Sigmoid colon (tissue), 6 donors: ENCODE measurements at regions not wholly inside any gene's neighbourhood (a gene's known extent, or its start where the extent isn't known, plus 50 kb on each side); places are given as distances from the start of the nearest gene placed in this dataset.

Experiments
- DNase-seq: peaks from one replicate; pipeline ENCODE4 v3.0.0-alpha.2; 2019
- H3K27ac ChIP-seq, 4 donors: fragments of 200-600 bp; sonication (generic); one replicate each; pipeline ENCODE4 v1.5.1; 2016 to 2019; ENCODE audit warnings: mild to moderate bottlenecking in 1 of 4
- H3K27me3 ChIP-seq, 3 donors: fragments of 200-600 bp; sonication (generic); one replicate each; pipeline ENCODE4 v1.5.1; 2019; ENCODE audit warnings: mild to moderate bottlenecking in 1 of 3
- H3K36me3 ChIP-seq, 4 donors: fragments of 200-600 bp; sonication (generic); one replicate each; pipeline ENCODE4 v1.5.1; 2016 to 2019
- H3K4me1 ChIP-seq, 4 donors: fragments of 200-600 bp; sonication (generic); one replicate each; pipeline ENCODE4 v1.5.1; 2017 to 2019
- H3K4me3 ChIP-seq, 4 donors: fragments of 200-600 bp; sonication (generic); one replicate each; pipeline ENCODE4 v1.5.1; 2017 to 2019; ENCODE audit warnings: mild to moderate bottlenecking in 2 of 4, moderate library complexity in 1 of 4
- H3K9me3 ChIP-seq, 4 donors: fragments of 200-600 bp in 3 of 4; sonication (generic) in 3 of 4; one replicate each; pipeline versions ENCODE4 v1.5.1 to v1.6.1; 2013 to 2019
- EP300 ChIP-seq, 4 donors: sonication (generic); formaldehyde crosslinking; IDR thresholded peaks; one replicate each; pipeline ENCODE4 v1.6.1; 2017; ENCODE audit warnings: antibody characterized with exemption in 4 of 4
- POLR2A ChIP-seq, 2 donors: fragments of 450-650 bp; IDR thresholded peaks; one replicate each; pipeline ENCODE4 v1.6.1; 2016; ENCODE audit warnings: antibody characterized with exemption in 2 of 2, mild to moderate bottlenecking in 2 of 2, moderate library complexity in 2 of 2
- POLR2AphosphoS5 ChIP-seq, 4 donors: sonication (generic); formaldehyde crosslinking; IDR thresholded peaks; one replicate each; pipeline ENCODE4 v1.6.1; 2017; ENCODE audit warnings: antibody characterized with exemption in 4 of 4
- WGBS, 2 donors: extraction: QIAGEN DNeasy Blood & Tissue Kit; methylation state at CpG; one replicate each; pipeline ENCODE4 v1.1.7; 2013; 5-methylcytosine and 5-hydroxymethylcytosine counted together
- intact Hi-C: fragments of 100-400 bp; cut with DNase I; formaldehyde crosslinking; loops from one replicate; pipeline ENCODE4 v1.15.1; 2023
- TF ChIP-seq, protein P1 (sequence below), 4 experiments: fragments of 450-650 bp in 3 of 4; fragments of 200-600 bp in 1 of 4; IDR thresholded peaks; one replicate each; pipeline ENCODE4 v1.5.1; 2016 to 2019; ENCODE audit warnings: antibody characterized with exemption in 4 of 4, mild to moderate bottlenecking in 3 of 4, moderate library complexity in 2 of 4
- donor health status: healthy with polysubstance abuse.
- donor health status: healthy.

DNA sequence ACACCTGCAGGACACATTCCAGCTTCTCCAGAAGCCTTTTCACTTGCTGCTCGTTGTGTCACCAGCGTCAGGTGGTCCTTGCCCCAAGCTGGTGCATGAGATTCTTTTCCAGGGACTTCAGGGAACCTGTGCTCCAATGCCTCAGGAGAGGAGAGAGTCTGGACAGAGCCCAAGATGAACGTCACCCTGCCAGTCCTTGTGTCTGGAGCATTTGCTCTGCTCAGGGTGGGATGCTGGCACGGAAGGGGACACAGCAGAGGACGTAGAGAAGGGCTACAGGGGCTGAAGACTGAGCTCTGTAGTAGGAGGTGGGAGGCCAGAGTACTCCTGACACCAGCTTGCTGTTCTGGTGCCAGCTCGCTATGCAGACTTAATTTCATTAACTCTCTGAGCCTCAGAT is 262.1 kb downstream of the XXYLT1 start:
- 86 to 89% methylated on average over 6 of the region's 6 CpGs for WGBS, 2 donors
- Histone ChIP-seq H3K9me3 (no peaks in the 10 kb centered on the region), H3K27ac (no peak overlapping the region), H3K36me3 (no peaks in the 10 kb centered on the region), H3K4me3 (no peak overlapping the region), H3K27me3 (peaks cover 0 to 3% (median 0%) of the 10 kb centered on the region in 3 donors), H3K4me1 (no peaks in the 10 kb centered on the region)
- TF ChIP-seq EP300 (IDR thresholded peaks at IDR 0.05) (no peak), POLR2AphosphoS5 (IDR thresholded peaks at IDR 0.05) (no peak), POLR2A (IDR thresholded peaks at IDR 0.05) (no peak)
- TF ChIP-seq, protein P1, sequence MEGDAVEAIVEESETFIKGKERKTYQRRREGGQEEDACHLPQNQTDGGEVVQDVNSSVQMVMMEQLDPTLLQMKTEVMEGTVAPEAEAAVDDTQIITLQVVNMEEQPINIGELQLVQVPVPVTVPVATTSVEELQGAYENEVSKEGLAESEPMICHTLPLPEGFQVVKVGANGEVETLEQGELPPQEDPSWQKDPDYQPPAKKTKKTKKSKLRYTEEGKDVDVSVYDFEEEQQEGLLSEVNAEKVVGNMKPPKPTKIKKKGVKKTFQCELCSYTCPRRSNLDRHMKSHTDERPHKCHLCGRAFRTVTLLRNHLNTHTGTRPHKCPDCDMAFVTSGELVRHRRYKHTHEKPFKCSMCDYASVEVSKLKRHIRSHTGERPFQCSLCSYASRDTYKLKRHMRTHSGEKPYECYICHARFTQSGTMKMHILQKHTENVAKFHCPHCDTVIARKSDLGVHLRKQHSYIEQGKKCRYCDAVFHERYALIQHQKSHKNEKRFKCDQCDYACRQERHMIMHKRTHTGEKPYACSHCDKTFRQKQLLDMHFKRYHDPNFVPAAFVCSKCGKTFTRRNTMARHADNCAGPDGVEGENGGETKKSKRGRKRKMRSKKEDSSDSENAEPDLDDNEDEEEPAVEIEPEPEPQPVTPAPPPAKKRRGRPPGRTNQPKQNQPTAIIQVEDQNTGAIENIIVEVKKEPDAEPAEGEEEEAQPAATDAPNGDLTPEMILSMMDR (IDR thresholded peaks at IDR 0.05), result no peak
- DNase-seq, result peak; percentile 28
- intact Hi-C loops, result no loop called here

DNA sequence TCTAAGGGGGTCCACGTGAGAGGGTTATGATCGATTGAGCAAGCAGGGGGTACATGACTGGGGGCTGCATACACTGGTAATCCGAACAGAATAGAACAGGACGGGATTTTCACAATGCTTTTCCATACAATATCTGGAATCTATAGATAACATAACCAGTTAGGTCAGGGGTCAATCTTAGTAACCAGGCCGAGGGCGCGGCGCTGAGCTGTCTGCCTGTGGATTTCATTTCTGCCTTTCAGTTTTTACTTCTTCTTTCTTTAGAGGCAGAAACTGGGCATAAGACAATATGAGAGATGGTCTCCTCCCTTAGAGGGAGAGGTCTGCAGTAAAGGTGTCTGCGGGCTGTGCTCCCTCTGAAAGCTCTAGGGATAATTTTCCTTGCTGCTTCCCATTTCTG is 261.3 kb downstream of the XXYLT1 start:
- DNase-seq, result peak; percentile 15
- TF ChIP-seq POLR2A (IDR thresholded peaks at IDR 0.05) (no peak), EP300 (IDR thresholded peaks at IDR 0.05) (no peak), POLR2AphosphoS5 (IDR thresholded peaks at IDR 0.05) (no peak)
- TF ChIP-seq, protein P1 (IDR thresholded peaks at IDR 0.05), result no peak
- Histone ChIP-seq H3K27me3 (peaks cover 0 to 3% (median 0%) of the 10 kb centered on the region in 3 donors), H3K4me3 (no peak overlapping the region), H3K36me3 (no peaks in the 10 kb centered on the region), H3K9me3 (no peaks in the 10 kb centered on the region), H3K4me1 (no peaks in the 10 kb centered on the region), H3K27ac (no peak overlapping the region)
- intact Hi-C loops, result no loop called here
- 86 to 89% methylated on average over 9 of the region's 9 CpGs for WGBS, 2 donors

DNA sequence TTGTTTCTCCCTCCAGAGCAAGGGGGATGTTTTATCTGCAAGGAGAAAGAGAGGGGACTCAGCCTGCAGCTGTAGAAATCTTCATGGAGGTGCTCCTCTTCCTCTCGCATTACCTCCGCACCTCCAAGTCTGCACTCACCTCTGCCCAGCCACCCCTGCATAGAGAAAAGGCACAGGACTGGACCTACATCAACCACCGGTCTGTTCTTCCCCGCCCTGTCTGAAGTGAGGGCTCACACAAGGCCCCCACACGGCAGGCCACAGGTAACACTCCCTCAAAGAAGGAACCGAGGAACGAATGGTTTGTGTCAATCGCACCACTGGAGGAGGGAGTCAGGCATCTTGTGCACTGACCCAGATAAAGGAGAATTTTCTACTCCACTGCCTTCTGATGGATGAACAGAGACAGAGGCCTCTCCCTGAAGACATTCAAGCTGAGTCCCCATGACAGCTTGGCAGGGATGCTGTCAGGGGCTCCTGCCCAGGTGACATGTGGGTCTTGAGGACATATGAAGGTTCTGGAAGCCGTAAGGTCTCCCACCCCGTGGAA is 260.3 kb downstream of the XXYLT1 start:
- Histone ChIP-seq H3K36me3 (no peaks in the 10 kb centered on the region), H3K27ac (no peak overlapping the region), H3K4me3 (no peak overlapping the region), H3K4me1 (no peaks in the 10 kb centered on the region), H3K9me3 (no peaks in the 10 kb centered on the region), H3K27me3 (no peaks in the 10 kb centered on the region)
- no peak for TF ChIP-seq POLR2A (IDR thresholded peaks at IDR 0.05)
- TF ChIP-seq POLR2AphosphoS5 (IDR thresholded peaks at IDR 0.05), result no peak
- no peak for TF ChIP-seq EP300 (IDR thresholded peaks at IDR 0.05)
- TF ChIP-seq, protein P1 (IDR thresholded peaks at IDR 0.05), result no peak
- DNase-seq, result peak; percentile 51
- WGBS, 2 donors, result 94 to 95% methylated on average over 10 of the region's 10 CpGs
- intact Hi-C loops, result no loop called here

DNA sequence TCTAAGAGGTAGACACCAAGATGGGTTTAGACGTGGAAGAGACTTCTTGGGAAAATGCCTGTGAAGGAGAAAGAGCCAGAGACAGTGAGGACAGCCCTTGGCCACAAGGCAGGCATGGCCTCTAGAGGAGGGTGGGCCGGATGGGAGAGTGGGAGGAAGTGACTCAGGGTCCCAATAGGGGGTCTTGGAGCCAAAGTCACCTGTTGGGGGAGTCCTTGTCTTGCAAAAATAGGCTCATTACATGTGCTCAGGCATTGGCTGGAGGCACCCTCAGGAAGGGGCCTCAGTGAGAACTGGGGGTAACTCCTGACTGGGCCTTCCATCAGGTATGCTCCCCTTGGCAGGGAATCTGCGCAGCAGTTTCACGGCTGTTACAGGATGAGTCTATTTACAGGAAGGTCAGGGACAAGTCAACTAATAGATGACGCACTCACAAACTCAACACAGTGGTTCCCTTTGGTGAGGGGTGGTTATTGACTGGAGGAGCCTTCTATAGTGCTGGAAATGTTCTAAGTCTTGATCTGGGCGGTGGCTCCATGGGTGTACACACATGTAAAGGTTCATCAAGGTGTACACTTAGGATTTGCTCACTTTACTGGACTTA is 259.6 kb downstream of the XXYLT1 start:
- Histone ChIP-seq H3K36me3 (no peaks in the 10 kb centered on the region), H3K27ac (no peak overlapping the region), H3K4me1 (no peaks in the 10 kb centered on the region), H3K4me3 (no peak overlapping the region), H3K9me3 (no peaks in the 10 kb centered on the region), H3K27me3 (no peaks in the 10 kb centered on the region)
- DNase-seq, result peak; percentile 46
- intact Hi-C loops, result no loop called here
- WGBS, 2 donors, result 85 to 96% methylated on average over 6 of the region's 6 CpGs
- TF ChIP-seq POLR2AphosphoS5 (IDR thresholded peaks at IDR 0.05) (no peak), POLR2A (IDR thresholded peaks at IDR 0.05) (no peak), EP300 (IDR thresholded peaks at IDR 0.05) (no peak)
- TF ChIP-seq, protein P1 (IDR thresholded peaks at IDR 0.05), result no peak

DNA sequence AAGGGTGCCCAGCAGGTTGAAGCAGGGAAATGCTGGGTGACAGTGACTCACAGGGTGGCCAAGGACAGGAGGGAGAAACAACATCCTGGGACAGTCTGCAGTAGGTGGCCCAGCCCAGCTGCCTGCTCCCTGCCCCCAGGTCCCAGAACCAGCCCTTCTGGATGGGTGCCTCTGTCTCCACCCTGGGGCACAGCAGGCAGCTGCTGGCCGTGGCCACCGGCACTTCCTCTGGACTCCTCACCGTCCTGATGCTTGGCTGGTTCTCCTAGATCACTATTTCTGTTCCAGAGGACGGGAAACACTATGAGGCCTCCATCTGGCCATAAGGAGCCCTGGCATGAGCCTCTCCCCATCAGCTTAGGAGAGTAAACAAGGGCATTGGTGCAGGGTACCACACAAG is 258.9 kb downstream of the XXYLT1 start:
- Histone ChIP-seq H3K27ac (no peak overlapping the region), H3K4me3 (no peak overlapping the region), H3K9me3 (no peaks in the 10 kb centered on the region), H3K27me3 (no peaks in the 10 kb centered on the region), H3K36me3 (no peaks in the 10 kb centered on the region), H3K4me1 (no peaks in the 10 kb centered on the region)
- peak; percentile 36 for DNase-seq
- TF ChIP-seq EP300 (IDR thresholded peaks at IDR 0.05), result no peak
- TF ChIP-seq POLR2A (IDR thresholded peaks at IDR 0.05), result no peak
- no peak for TF ChIP-seq POLR2AphosphoS5 (IDR thresholded peaks at IDR 0.05)
- TF ChIP-seq, protein P1 (IDR thresholded peaks at IDR 0.05), result no peak
- intact Hi-C loops, result no loop called here
- 71 to 78% methylated on average over 4 of the region's 4 CpGs for WGBS, 2 donors
